ENCODE measurements at regions not wholly inside any gene's neighbourhood (a gene's known extent, or its start where the extent isn't known, plus 50 kb on each side); places are given as distances from the start of the nearest gene placed in this dataset.

DNA sequence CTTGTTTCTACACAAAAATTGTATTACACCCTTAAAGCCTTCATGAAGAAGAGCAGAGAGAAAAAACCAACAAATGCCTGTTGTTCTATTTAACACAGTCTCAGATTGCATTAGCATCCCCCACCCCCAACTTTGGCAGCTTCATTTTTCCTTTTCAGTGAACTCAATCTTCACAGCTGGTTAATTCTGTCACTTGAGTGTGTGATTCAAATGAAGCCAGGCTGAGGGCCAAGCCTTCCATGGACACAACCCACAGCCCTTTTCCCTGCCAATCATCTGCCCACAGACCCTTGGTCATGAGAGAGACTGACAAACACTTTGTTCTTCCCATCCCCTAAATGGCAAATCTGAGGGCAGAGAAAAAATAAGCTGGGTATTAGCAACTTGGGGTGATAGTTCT is 217.5 kb upstream of the NMUR2 start:
- Histone ChIP-seq H2AFZ (ENCODE audit: low read length) (no peak overlapping the region), H3K79me2 (ENCODE audit: insufficient read depth, low read length) (no peaks in the 10 kb centered on the region), H3K27me3 (ENCODE audit: control insufficient read depth in 1 of 2, insufficient read depth in 2 of 2, low read length in 2 of 2) (no peaks in the 10 kb centered on the region), H3K9me3 (ENCODE audit: low read length) (peaks cover 5% of the 10 kb centered on the region; the same call in 1 of the 2 replicates), H3K4me2 (ENCODE audit: low read depth, low read length) (no peak overlapping the region), H4K20me1 (ENCODE audit: insufficient read depth, low read length) (no peaks in the 10 kb centered on the region), H3K27ac (ENCODE audit: extremely low read length, insufficient read depth, low read length) (no peak overlapping the region), H3K4me3 (replicated peaks in 1 of 3; ENCODE audit: insufficient read depth in 1 of 3, low read depth in 2 of 3, low read length in 3 of 3) (no peak overlapping the region), H3K9ac (ENCODE audit: insufficient read depth, low read depth, low read length) (no peak overlapping the region), H3K4me1 (ENCODE audit: insufficient read depth, low read length) (no peaks in the 10 kb centered on the region), H3K36me3 (replicated peaks in 1 of 2; ENCODE audit: control insufficient read depth in 1 of 2, insufficient read depth in 2 of 2, low read length in 2 of 2) (no peaks in the 10 kb centered on the region)
- intact Hi-C loops (cut with micrococcal nuclease; ENCODE audit: unreplicated experiment), result no loop called here
- CTCF ChIA-PET (ENCODE audit: low intra/inter-chr PET ratio, low total read pairs), result no interaction called here
- in situ Hi-C loops (cut with HindIII; ENCODE audit: extremely low pct_ligation_motif_present, low pct_unique_long_range_greater_than_20kb), result no loop called here
- POLR2A ChIA-PET, result no interaction called here
- ATAC-seq (no peak), FAIRE-seq (no peak), DNase-seq (ENCODE audit: low spot score) (no peak)
- TF ChIP-seq, protein P1, sequence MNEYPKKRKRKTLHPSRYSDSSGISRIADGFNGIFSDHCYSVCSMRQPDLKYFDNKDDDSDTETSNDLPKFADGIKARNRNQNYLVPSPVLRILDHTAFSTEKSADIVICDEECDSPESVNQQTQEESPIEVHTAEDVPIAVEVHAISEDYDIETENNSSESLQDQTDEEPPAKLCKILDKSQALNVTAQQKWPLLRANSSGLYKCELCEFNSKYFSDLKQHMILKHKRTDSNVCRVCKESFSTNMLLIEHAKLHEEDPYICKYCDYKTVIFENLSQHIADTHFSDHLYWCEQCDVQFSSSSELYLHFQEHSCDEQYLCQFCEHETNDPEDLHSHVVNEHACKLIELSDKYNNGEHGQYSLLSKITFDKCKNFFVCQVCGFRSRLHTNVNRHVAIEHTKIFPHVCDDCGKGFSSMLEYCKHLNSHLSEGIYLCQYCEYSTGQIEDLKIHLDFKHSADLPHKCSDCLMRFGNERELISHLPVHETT (CRISPR knock-in tag; conservative IDR thresholded peaks at IDR 0.05), result no peak
- TF ChIP-seq SMC3 (IDR thresholded peaks at IDR 0.05; ENCODE audit: low read length) (no peak), ZFP41 (CRISPR knock-in tag; IDR thresholded peaks at IDR 0.05; ENCODE audit: borderline replicate concordance) (no peak), SAP130 (CRISPR knock-in tag; IDR thresholded peaks at IDR 0.05; ENCODE audit: low read depth) (no peak)
- TF ChIP-seq, protein P2, sequence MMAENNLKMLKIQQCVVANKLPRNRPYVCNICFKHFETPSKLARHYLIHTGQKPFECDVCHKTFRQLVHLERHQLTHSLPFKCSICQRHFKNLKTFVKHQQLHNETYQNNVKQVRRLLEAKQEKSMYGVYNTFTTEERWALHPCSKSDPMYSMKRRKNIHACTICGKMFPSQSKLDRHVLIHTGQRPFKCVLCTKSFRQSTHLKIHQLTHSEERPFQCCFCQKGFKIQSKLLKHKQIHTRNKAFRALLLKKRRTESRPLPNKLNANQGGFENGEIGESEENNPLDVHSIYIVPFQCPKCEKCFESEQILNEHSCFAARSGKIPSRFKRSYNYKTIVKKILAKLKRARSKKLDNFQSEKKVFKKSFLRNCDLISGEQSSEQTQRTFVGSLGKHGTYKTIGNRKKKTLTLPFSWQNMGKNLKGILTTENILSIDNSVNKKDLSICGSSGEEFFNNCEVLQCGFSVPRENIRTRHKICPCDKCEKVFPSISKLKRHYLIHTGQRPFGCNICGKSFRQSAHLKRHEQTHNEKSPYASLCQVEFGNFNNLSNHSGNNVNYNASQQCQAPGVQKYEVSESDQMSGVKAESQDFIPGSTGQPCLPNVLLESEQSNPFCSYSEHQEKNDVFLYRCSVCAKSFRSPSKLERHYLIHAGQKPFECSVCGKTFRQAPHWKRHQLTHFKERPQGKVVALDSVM (CRISPR knock-in tag; IDR thresholded peaks at IDR 0.05), result no peak
- TF ChIP-seq, protein P3, sequence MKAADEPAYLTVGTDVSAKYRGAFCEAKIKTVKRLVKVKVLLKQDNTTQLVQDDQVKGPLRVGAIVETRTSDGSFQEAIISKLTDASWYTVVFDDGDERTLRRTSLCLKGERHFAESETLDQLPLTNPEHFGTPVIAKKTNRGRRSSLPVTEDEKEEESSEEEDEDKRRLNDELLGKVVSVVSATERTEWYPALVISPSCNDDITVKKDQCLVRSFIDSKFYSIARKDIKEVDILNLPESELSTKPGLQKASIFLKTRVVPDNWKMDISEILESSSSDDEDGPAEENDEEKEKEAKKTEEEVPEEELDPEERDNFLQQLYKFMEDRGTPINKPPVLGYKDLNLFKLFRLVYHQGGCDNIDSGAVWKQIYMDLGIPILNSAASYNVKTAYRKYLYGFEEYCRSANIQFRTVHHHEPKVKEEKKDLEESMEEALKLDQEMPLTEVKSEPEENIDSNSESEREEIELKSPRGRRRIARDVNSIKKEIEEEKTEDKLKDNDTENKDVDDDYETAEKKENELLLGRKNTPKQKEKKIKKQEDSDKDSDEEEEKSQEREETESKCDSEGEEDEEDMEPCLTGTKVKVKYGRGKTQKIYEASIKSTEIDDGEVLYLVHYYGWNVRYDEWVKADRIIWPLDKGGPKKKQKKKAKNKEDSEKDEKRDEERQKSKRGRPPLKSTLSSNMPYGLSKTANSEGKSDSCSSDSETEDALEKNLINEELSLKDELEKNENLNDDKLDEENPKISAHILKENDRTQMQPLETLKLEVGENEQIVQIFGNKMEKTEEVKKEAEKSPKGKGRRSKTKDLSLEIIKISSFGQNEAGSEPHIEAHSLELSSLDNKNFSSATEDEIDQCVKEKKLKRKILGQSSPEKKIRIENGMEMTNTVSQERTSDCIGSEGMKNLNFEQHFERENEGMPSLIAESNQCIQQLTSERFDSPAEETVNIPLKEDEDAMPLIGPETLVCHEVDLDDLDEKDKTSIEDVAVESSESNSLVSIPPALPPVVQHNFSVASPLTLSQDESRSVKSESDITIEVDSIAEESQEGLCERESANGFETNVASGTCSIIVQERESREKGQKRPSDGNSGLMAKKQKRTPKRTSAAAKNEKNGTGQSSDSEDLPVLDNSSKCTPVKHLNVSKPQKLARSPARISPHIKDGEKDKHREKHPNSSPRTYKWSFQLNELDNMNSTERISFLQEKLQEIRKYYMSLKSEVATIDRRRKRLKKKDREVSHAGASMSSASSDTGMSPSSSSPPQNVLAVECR (CRISPR knock-in tag; IDR thresholded peaks at IDR 0.05; ENCODE audit: borderline replicate concordance), result no peak
- BruUV-seq (replicated peaks), result no TSS peak
